ENCODE measurements at regions not wholly inside any gene's neighbourhood (a gene's known extent, or its start where the extent isn't known, plus 50 kb on each side); places are given as distances from the start of the nearest gene placed in this dataset.
A peak's percentile ranks its signal among the peaks of the same experiment; 100 is the strongest.

- POLR2A ChIA-PET = no interaction called here
- FAIRE-seq = no peak
- Histone ChIP-seq H4K20me1 (replicated peaks; ENCODE audit: control insufficient read depth, insufficient read depth, low read length) (no peaks in the 10 kb centered on the region), H3K9me1 (ENCODE audit: control insufficient read depth, insufficient read depth, low read length) (no peaks in the 10 kb centered on the region), H3K4me2 (ENCODE audit: insufficient read depth, low read length) (no peak overlapping the region), H3K4me1 (replicated peaks in 1 of 2; ENCODE audit: control insufficient read depth in 2 of 2, insufficient read depth in 2 of 2, low read length in 2 of 2) (no peaks in the 10 kb centered on the region), H3K4me3 (no peak overlapping the region), H3K27me3 (ENCODE audit: control insufficient read depth in 2 of 2, insufficient read depth in 2 of 2, low read length in 2 of 2) (no peaks in the 10 kb centered on the region), H3K79me2 (ENCODE audit: control insufficient read depth, insufficient read depth, low read length) (no peaks in the 10 kb centered on the region), H3K9me3 (replicated peaks; ENCODE audit: control insufficient read depth, insufficient read depth, low read depth, low read length) (no peaks in the 10 kb centered on the region), H3K27ac (ENCODE audit: extremely low read depth, low read depth, low read length) (no peak overlapping the region), H2AFZ (ENCODE audit: low read depth, low read length) (no peak overlapping the region), H3K9ac (ENCODE audit: insufficient read depth in 1 of 2, low read depth in 2 of 2, low read length in 2 of 2) (no peak overlapping the region), H3K36me3 (ENCODE audit: control insufficient read depth, insufficient read depth, low read length) (no peaks in the 10 kb centered on the region)
- WGBS (ENCODE audit: insufficient coverage, low coverage, missing lambda C conversion rate) = 4% methylated on average over 2 of the region's 2 CpGs
- in situ Hi-C loops (cut with MboI) = no loop called here
- DNase-seq (ENCODE audit: extremely low read depth in 1 of 4, low spot score in 3 of 4) = peak in 1 of 4 experiments; percentile 6
- ATAC-seq = no peak
- intact Hi-C loops (cut with micrococcal nuclease) = no loop called here
- CTCF ChIA-PET (ENCODE audit: low intra/inter-chr PET ratio) = no interaction called here
- no peak for TF ChIP-seq HSF4 (CRISPR knock-in tag; IDR thresholded peaks at IDR 0.05; ENCODE audit: borderline replicate concordance)
- TF ChIP-seq FOSL1 (tag; conservative IDR thresholded peaks at IDR 0.05) = peak; percentile 56
- no TSS peak for BruUV-seq (replicated peaks)
Observed at GRCh38 chr2:82675186-82675585, 1783.9 kb downstream of the SUCLG1 start.

DNA sequence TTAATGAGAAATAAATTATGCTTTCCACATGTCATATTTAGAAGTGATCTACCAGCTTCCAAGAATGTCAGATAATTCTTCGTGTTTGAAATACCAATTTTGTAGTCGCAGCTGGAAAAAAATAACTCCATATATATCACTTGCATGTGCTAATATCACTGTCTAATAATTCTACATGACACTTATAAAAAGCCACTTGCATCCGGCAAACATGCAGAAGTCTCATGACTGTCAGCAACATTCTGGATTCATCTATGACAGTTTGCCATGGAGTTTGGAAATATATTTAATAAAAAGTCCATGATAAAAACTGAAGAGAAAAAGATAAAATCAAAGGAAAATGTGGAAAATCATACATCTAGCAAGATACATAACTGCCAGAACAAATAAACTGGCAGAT, 1784.4 kb downstream of the SUCLG1 start:
- Histone ChIP-seq H3K27me3 (ENCODE audit: control insufficient read depth in 2 of 2, insufficient read depth in 2 of 2, low read length in 2 of 2) (no peaks in the 10 kb centered on the region), H3K9me1 (ENCODE audit: control insufficient read depth, insufficient read depth, low read length) (no peaks in the 10 kb centered on the region), H3K79me2 (ENCODE audit: control insufficient read depth, insufficient read depth, low read length) (no peaks in the 10 kb centered on the region), H3K27ac (ENCODE audit: extremely low read depth, low read depth, low read length) (no peak overlapping the region), H4K20me1 (replicated peaks; ENCODE audit: control insufficient read depth, insufficient read depth, low read length) (no peaks in the 10 kb centered on the region), H3K36me3 (ENCODE audit: control insufficient read depth, insufficient read depth, low read length) (no peaks in the 10 kb centered on the region), H3K9me3 (replicated peaks; ENCODE audit: control insufficient read depth, insufficient read depth, low read depth, low read length) (no peaks in the 10 kb centered on the region), H2AFZ (ENCODE audit: low read depth, low read length) (no peak overlapping the region), H3K4me1 (replicated peaks in 1 of 2; ENCODE audit: control insufficient read depth in 2 of 2, insufficient read depth in 2 of 2, low read length in 2 of 2) (no peaks in the 10 kb centered on the region), H3K9ac (ENCODE audit: insufficient read depth in 1 of 2, low read depth in 2 of 2, low read length in 2 of 2) (no peak overlapping the region), H3K4me3 (no peak overlapping the region), H3K4me2 (ENCODE audit: insufficient read depth, low read length) (no peak overlapping the region)
- no peak for FAIRE-seq
- ATAC-seq = no peak
- ChIA-PET CTCF (ENCODE audit: low intra/inter-chr PET ratio) (no interaction called here), POLR2A (interaction anchor here (0.7 kb wide), 1 partner anchor 1201 kb away, joined by 3 read pairs; no protein-coding TSS in a partner anchor)
- no TSS peak for BruUV-seq (replicated peaks)
- DNase-seq (ENCODE audit: extremely low read depth in 1 of 4, low spot score in 3 of 4) = no peak
- intact Hi-C loops (cut with micrococcal nuclease) (no loop called here), in situ Hi-C loops (cut with MboI) (no loop called here)
- 11% methylated on average over 3 of the region's 3 CpGs for WGBS (ENCODE audit: insufficient coverage, low coverage, missing lambda C conversion rate)
- TF ChIP-seq, protein P1, sequence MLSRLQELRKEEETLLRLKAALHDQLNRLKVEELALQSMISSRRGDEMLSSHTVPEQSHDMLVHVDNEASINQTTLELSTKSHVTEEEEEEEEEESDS (CRISPR knock-in tag; IDR thresholded peaks at IDR 0.05) = no peak
- TF ChIP-seq HOMEZ (CRISPR knock-in tag; IDR thresholded peaks at IDR 0.05) = no peak
- TF ChIP-seq CHCHD3 (CRISPR knock-in tag; IDR thresholded peaks at IDR 0.05) = no peak
- no peak for TF ChIP-seq KDM4B (IDR thresholded peaks at IDR 0.05; ENCODE audit: borderline replicate concordance in 2 of 2, low read depth in 1 of 2)
- no peak for TF ChIP-seq ZNF212 (CRISPR knock-in tag; IDR thresholded peaks at IDR 0.05)
- no peak for TF ChIP-seq HDGF (IDR thresholded peaks at IDR 0.05)
- no peak for TF ChIP-seq ZNF282 (CRISPR knock-in tag; IDR thresholded peaks at IDR 0.05)
- no peak for TF ChIP-seq ZNF140 (CRISPR knock-in tag; IDR thresholded peaks at IDR 0.05)
- TF ChIP-seq BHLHE40 (IDR thresholded peaks at IDR 0.05; ENCODE audit: low read length) = no peak
- no peak for TF ChIP-seq BDP1 (IDR thresholded peaks at IDR 0.05; ENCODE audit: insufficient read depth, insufficient read length)
- TF ChIP-seq ZFPM2 (CRISPR knock-in tag; IDR thresholded peaks at IDR 0.05) = no peak
- TF ChIP-seq ZNF766 (CRISPR knock-in tag; conservative IDR thresholded peaks at IDR 0.05) = no peak
- no peak for TF ChIP-seq THRA (IDR thresholded peaks at IDR 0.05)
- TF ChIP-seq ARID2 (IDR thresholded peaks at IDR 0.05) = no peak
- no peak for TF ChIP-seq ZNF717 (CRISPR knock-in tag; IDR thresholded peaks at IDR 0.05)
